ENCODE measurements at regions not wholly inside any gene's neighbourhood (a gene's known extent, or its start where the extent isn't known, plus 50 kb on each side); places are given as distances from the start of the nearest gene placed in this dataset.

GRCh38 chr4:53784112-53784511 lies 192.8 kb upstream of the LNX1 start:
- H3K4me1 ChIP-seq (ENCODE audit: insufficient read depth, low read length) = no peaks in the 10 kb centered on the region
- H2AFZ ChIP-seq (ENCODE audit: low read depth, low read length) = no peak overlapping the region
- no peaks in the 10 kb centered on the region for H3K27me3 ChIP-seq (ENCODE audit: insufficient read depth, low read length)
- H3K4me3 ChIP-seq (ENCODE audit: low read length) = no peak overlapping the region
- no peaks in the 10 kb centered on the region for H3K9me3 ChIP-seq (ENCODE audit: low read length)
- H3K36me3 ChIP-seq (ENCODE audit: insufficient read depth, low read length) = no peaks in the 10 kb centered on the region

GRCh38 chr4:53783208-53783859 lies 192.0 kb upstream of the LNX1 start:
- Histone ChIP-seq H3K9me3 (ENCODE audit: low read length) (no peaks in the 10 kb centered on the region), H2AFZ (ENCODE audit: low read depth, low read length) (no peak overlapping the region), H3K36me3 (ENCODE audit: insufficient read depth, low read length) (no peaks in the 10 kb centered on the region), H3K4me3 (ENCODE audit: low read length) (no peak overlapping the region), H3K27me3 (ENCODE audit: insufficient read depth, low read length) (no peaks in the 10 kb centered on the region), H3K4me1 (ENCODE audit: insufficient read depth, low read length) (no peaks in the 10 kb centered on the region)

- no peaks in the 10 kb centered on the region for H3K36me3 ChIP-seq (ENCODE audit: insufficient read depth, low read length)
- no peaks in the 10 kb centered on the region for H3K4me1 ChIP-seq (ENCODE audit: insufficient read depth, low read length)
- no peaks in the 10 kb centered on the region for H3K27me3 ChIP-seq (ENCODE audit: insufficient read depth, low read length)
- no peaks in the 10 kb centered on the region for H3K9me3 ChIP-seq (ENCODE audit: low read length)
- no peak overlapping the region for H3K4me3 ChIP-seq (ENCODE audit: low read length)
- H2AFZ ChIP-seq (ENCODE audit: low read depth, low read length) = no peak overlapping the region
These were observed 191.2 kb upstream of the LNX1 start for GRCh38 chr4:53782458-53782845.

DNA sequence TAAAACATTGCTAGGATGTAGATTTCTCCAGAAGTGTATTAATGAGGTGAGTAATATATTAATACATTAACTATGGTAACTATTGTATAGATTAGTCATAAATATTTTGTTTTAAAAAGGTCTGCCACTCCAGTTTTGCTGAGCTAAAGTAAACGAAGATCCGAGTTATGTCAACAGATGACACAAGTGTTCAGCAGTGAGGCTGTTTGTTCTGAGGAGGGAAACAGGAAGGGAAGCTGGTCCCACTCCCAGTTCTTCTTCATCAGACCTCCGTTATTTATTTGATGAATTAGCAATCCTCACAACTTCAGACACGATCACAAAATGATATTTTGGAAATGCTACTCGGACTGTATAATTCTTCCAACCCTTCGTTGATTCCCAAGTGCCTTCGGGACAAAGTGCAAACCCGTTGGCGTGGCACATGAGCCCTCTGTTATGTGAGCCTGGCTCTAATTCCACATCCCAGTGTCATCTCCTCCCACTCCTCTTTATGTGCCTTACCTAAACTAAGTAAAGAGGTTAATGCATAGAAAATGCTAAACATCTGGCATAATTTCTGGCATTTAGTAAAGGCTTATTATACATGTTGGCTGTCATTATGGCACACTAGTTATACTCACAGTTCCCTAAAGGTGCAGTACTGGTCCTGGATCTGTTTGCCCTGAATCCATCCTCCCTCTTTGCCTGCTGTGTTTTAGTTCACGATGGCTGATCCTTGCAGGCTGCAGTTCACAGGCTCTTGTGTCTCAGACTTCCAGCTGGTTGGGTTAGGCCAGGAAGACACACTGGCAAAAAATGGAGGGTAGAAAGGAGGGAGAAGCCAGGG lies 190.6 kb upstream of the LNX1 start:
- Histone ChIP-seq H3K4me3 (ENCODE audit: low read length) (no peak overlapping the region), H3K36me3 (ENCODE audit: insufficient read depth, low read length) (no peaks in the 10 kb centered on the region), H3K4me1 (ENCODE audit: insufficient read depth, low read length) (no peaks in the 10 kb centered on the region), H3K27me3 (ENCODE audit: insufficient read depth, low read length) (no peaks in the 10 kb centered on the region), H2AFZ (ENCODE audit: low read depth, low read length) (no peak overlapping the region), H3K9me3 (ENCODE audit: low read length) (no peaks in the 10 kb centered on the region)

GRCh38 chr4:53780736-53781400 lies 189.6 kb upstream of the LNX1 start:
- Histone ChIP-seq H3K36me3 (ENCODE audit: insufficient read depth, low read length) (no peaks in the 10 kb centered on the region), H3K4me1 (ENCODE audit: insufficient read depth, low read length) (no peaks in the 10 kb centered on the region), H3K4me3 (ENCODE audit: low read length) (no peak overlapping the region), H3K9me3 (ENCODE audit: low read length) (no peaks in the 10 kb centered on the region), H3K27me3 (ENCODE audit: insufficient read depth, low read length) (no peaks in the 10 kb centered on the region), H2AFZ (ENCODE audit: low read depth, low read length) (no peak overlapping the region)

DNA sequence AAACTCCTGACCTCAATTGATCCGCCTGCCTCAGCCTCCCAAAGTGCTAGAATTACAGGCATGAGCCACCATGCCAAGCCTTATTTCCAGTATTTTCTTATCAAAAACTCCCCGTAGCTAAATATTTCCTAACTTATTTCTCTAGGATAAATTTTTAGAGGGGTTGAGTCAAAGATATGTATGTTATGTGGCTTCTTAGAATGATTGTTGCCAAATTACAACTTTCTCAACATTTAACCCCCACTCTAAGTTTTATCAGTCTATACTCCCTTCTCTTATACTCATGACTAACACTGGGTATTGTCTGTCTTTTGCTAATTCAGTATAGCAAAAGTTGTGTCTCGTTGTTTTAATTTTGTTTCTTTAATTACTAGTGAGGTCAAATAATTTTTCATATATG lies 187.7 kb upstream of the LNX1 start:
- no peaks in the 10 kb centered on the region for H3K27me3 ChIP-seq (ENCODE audit: insufficient read depth, low read length)
- H3K4me1 ChIP-seq (ENCODE audit: insufficient read depth, low read length) = no peaks in the 10 kb centered on the region
- H3K4me3 ChIP-seq (ENCODE audit: low read length) = no peak overlapping the region
- H2AFZ ChIP-seq (ENCODE audit: low read depth, low read length) = no peak overlapping the region
- H3K9me3 ChIP-seq (ENCODE audit: low read length) = no peaks in the 10 kb centered on the region
- H3K36me3 ChIP-seq (ENCODE audit: insufficient read depth, low read length) = no peaks in the 10 kb centered on the region

DNA sequence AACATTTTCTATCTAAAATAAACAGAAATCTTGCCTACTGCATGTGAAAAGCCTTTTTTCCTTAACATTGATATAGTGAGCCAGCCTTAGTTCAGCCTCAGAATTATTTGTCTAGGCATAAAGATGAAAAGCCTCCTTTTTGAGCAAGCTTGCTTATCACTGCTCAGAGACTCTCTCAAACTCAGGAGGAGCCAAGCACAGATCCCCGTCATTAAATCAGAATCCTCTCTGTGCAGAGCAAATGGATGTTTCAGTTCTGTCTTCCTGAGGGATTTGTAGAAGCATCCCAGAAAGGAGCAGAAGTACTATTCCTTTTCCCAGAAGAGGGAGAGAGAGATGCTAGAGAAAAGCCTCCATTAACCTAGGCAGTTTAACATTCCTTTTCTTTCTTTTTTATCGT lies 186.9 kb upstream of the LNX1 start:
- Histone ChIP-seq H3K4me1 (ENCODE audit: insufficient read depth, low read length) (no peaks in the 10 kb centered on the region), H2AFZ (ENCODE audit: low read depth, low read length) (no peak overlapping the region), H3K36me3 (ENCODE audit: insufficient read depth, low read length) (no peaks in the 10 kb centered on the region), H3K9me3 (ENCODE audit: low read length) (no peaks in the 10 kb centered on the region), H3K4me3 (ENCODE audit: low read length) (no peak overlapping the region), H3K27me3 (ENCODE audit: insufficient read depth, low read length) (no peaks in the 10 kb centered on the region)

DNA sequence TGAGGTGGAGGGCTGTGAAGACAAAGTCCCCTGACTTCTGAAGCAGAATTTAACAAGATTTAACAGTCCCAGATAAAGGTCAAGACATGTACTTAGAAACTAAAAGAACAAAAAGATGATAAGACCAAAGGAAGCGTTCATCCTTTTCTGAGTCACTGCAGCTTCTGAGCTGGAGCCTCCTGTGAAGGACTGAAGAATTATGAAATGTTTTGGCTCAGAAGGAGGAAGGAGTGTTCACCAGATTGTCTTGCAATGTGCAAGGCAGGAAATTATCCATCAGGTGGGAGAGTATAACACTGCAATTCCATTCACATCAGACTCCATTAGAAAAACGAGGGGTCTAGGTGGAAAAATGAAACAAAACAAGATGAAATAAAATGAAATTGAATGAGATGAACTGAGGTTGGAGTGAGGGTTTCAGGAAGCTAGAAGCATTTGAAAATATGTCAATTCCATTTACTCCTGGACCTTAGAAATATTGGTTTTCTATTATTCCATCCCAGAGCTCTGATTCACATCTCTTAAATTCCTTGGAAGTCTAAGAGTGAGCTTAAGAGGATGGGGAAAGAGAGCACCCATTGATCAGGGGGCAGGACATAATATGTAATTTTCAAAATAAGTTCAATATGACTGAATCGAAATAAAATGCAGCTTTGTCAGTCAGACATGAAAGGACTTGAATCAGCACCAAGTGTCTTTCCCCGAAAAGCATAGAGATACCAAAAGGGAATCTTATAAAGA lies 186.1 kb upstream of the LNX1 start:
- Histone ChIP-seq H3K4me3 (ENCODE audit: low read length) (no peak overlapping the region), H3K27me3 (ENCODE audit: insufficient read depth, low read length) (no peaks in the 10 kb centered on the region), H3K36me3 (ENCODE audit: insufficient read depth, low read length) (no peaks in the 10 kb centered on the region), H3K9me3 (ENCODE audit: low read length) (no peaks in the 10 kb centered on the region), H2AFZ (ENCODE audit: low read depth, low read length) (no peak overlapping the region), H3K4me1 (ENCODE audit: insufficient read depth, low read length) (no peaks in the 10 kb centered on the region)

GRCh38 chr4:53776141-53776540 lies 184.9 kb upstream of the LNX1 start:
- H3K4me3 ChIP-seq (ENCODE audit: low read length) = no peak overlapping the region
- no peaks in the 10 kb centered on the region for H3K4me1 ChIP-seq (ENCODE audit: insufficient read depth, low read length)
- H3K27me3 ChIP-seq (ENCODE audit: insufficient read depth, low read length) = no peaks in the 10 kb centered on the region
- no peaks in the 10 kb centered on the region for H3K9me3 ChIP-seq (ENCODE audit: low read length)
- H2AFZ ChIP-seq (ENCODE audit: low read depth, low read length) = no peak overlapping the region
- no peaks in the 10 kb centered on the region for H3K36me3 ChIP-seq (ENCODE audit: insufficient read depth, low read length)

- H3K9me3 ChIP-seq (ENCODE audit: low read length) = no peaks in the 10 kb centered on the region
- no peaks in the 10 kb centered on the region for H3K36me3 ChIP-seq (ENCODE audit: insufficient read depth, low read length)
- no peaks in the 10 kb centered on the region for H3K27me3 ChIP-seq (ENCODE audit: insufficient read depth, low read length)
- H2AFZ ChIP-seq (ENCODE audit: low read depth, low read length) = no peak overlapping the region
- no peaks in the 10 kb centered on the region for H3K4me1 ChIP-seq (ENCODE audit: insufficient read depth, low read length)
- H3K4me3 ChIP-seq (ENCODE audit: low read length) = no peak overlapping the region
These were observed 184.1 kb upstream of the LNX1 start for GRCh38 chr4:53775381-53775780.

GRCh38 chr4:53771326-53771725 lies 180.0 kb upstream of the LNX1 start:
- Histone ChIP-seq H3K4me1 (ENCODE audit: insufficient read depth, low read length) (no peaks in the 10 kb centered on the region), H3K9me3 (ENCODE audit: low read length) (no peaks in the 10 kb centered on the region), H2AFZ (ENCODE audit: low read depth, low read length) (no peak overlapping the region), H3K36me3 (ENCODE audit: insufficient read depth, low read length) (no peaks in the 10 kb centered on the region), H3K27me3 (ENCODE audit: insufficient read depth, low read length) (no peaks in the 10 kb centered on the region), H3K4me3 (ENCODE audit: low read length) (no peak overlapping the region)

GRCh38 chr4:53767482-53767881 lies 176.2 kb upstream of the LNX1 start:
- H3K36me3 ChIP-seq (ENCODE audit: insufficient read depth, low read length) = no peaks in the 10 kb centered on the region
- H3K4me3 ChIP-seq (ENCODE audit: low read length) = no peak overlapping the region
- no peak overlapping the region for H2AFZ ChIP-seq (ENCODE audit: low read depth, low read length)
- H3K27me3 ChIP-seq (ENCODE audit: insufficient read depth, low read length) = no peaks in the 10 kb centered on the region
- H3K4me1 ChIP-seq (ENCODE audit: insufficient read depth, low read length) = no peaks in the 10 kb centered on the region
- H3K9me3 ChIP-seq (ENCODE audit: low read length) = no peaks in the 10 kb centered on the region
